Spleen (tissue), 7 donors: ENCODE measurements at regions not wholly inside any gene's neighbourhood (a gene's known extent, or its start where the extent isn't known, plus 50 kb on each side); places are given as distances from the start of the nearest gene placed in this dataset.

Experiments
- POLR2A ChIP-seq, 3 donors: fragments of 450-650 bp; IDR thresholded peaks; one replicate each; pipeline ENCODE4 v1.5.1; 2017; ENCODE audit warnings: antibody characterized with exemption in 3 of 3, mild to moderate bottlenecking in 1 of 3
- POLR2AphosphoS5 ChIP-seq, 3 donors: sonication (generic); formaldehyde crosslinking; IDR thresholded peaks; one replicate each; pipeline ENCODE4 v1.5.1; 2017; ENCODE audit warnings: antibody characterized with exemption in 3 of 3
- TF ChIP-seq, protein P1 (sequence below), 11 experiments: fragments of 200-600 bp in 7 of 11; fragments of 450-650 bp in 4 of 11; sonication (generic) in 4 of 11; IDR thresholded peaks in 8 of 11; conservative IDR thresholded peaks in 3 of 11; 1 replicate in 7 of 11; 2 replicates in 4 of 11; pipeline versions ENCODE4 v1.4.0 to v1.8.0; 2016 to 2021; ENCODE audit warnings: antibody characterized with exemption in 11 of 11, inconsistent platforms in 4 of 11, mild to moderate bottlenecking in 1 of 11
- donor health status: DM: no; HTN: no; CAD: no; lungs with moderate emphysema.
- donor health status: DM: no; HTN: no; CAD: no.
- donor health status: DM: no; HTN: no; CAD: no.

DNA sequence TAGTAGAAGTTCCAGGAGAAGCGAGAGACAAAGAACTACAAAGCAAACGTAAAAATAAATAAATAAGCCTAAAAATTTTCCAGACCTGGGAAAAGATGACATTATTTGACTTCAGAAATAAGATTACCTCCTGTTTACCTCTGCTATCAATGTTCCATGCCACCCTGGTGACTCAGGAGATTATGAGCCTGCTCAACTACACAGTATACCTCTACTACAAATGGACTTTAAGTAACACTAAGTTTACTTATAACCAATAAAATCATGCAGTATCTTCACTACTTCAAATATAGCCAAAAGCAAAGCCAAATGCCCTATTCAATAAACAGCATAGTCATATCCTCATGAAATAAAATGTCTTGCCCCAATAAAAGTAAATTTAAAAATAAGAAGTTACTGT lies 105.4 kb downstream of the CYLC1 start:
- TF ChIP-seq, protein P1, sequence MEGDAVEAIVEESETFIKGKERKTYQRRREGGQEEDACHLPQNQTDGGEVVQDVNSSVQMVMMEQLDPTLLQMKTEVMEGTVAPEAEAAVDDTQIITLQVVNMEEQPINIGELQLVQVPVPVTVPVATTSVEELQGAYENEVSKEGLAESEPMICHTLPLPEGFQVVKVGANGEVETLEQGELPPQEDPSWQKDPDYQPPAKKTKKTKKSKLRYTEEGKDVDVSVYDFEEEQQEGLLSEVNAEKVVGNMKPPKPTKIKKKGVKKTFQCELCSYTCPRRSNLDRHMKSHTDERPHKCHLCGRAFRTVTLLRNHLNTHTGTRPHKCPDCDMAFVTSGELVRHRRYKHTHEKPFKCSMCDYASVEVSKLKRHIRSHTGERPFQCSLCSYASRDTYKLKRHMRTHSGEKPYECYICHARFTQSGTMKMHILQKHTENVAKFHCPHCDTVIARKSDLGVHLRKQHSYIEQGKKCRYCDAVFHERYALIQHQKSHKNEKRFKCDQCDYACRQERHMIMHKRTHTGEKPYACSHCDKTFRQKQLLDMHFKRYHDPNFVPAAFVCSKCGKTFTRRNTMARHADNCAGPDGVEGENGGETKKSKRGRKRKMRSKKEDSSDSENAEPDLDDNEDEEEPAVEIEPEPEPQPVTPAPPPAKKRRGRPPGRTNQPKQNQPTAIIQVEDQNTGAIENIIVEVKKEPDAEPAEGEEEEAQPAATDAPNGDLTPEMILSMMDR (IDR thresholded peaks at IDR 0.05 in 8 of 11, conservative IDR thresholded peaks at IDR 0.05 in 3 of 11) = no peak
- no peak for TF ChIP-seq POLR2A (IDR thresholded peaks at IDR 0.05)
- no peak for TF ChIP-seq POLR2AphosphoS5 (IDR thresholded peaks at IDR 0.05)
